ENCODE measurements at regions not wholly inside any gene's neighbourhood (a gene's known extent, or its start where the extent isn't known, plus 50 kb on each side); places are given as distances from the start of the nearest gene placed in this dataset.

DNA sequence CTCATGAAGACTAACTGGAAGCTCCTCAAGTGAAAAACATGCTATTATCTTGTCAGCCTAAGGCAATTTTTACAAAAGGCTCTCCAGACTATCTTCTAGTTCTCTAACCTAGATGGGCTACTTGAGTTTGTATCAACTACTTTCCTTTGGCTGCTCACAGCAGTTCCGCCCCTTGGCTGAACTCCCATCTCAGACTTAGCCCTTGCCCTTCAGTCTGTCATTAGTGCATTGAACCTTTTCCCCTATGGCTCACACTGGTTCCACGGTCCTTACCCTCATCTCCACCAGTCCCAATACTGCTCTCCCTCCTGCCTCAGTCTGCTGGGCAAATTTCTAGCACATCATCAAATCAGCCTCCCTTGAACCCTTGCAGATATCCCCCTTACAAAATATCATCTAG, 362.3 kb downstream of the PPP1R2C start:
- TF ChIP-seq, protein P1, sequence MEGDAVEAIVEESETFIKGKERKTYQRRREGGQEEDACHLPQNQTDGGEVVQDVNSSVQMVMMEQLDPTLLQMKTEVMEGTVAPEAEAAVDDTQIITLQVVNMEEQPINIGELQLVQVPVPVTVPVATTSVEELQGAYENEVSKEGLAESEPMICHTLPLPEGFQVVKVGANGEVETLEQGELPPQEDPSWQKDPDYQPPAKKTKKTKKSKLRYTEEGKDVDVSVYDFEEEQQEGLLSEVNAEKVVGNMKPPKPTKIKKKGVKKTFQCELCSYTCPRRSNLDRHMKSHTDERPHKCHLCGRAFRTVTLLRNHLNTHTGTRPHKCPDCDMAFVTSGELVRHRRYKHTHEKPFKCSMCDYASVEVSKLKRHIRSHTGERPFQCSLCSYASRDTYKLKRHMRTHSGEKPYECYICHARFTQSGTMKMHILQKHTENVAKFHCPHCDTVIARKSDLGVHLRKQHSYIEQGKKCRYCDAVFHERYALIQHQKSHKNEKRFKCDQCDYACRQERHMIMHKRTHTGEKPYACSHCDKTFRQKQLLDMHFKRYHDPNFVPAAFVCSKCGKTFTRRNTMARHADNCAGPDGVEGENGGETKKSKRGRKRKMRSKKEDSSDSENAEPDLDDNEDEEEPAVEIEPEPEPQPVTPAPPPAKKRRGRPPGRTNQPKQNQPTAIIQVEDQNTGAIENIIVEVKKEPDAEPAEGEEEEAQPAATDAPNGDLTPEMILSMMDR (IDR thresholded peaks at IDR 0.05), result no peak
- Histone ChIP-seq H3K4me1 (no peaks in the 10 kb centered on the region), H3K9me3 (no peaks in the 10 kb centered on the region), H3K27ac (no peak overlapping the region), H3K27me3 (no peaks in the 10 kb centered on the region), H3K4me3 (no peak overlapping the region), H3K36me3 (no peaks in the 10 kb centered on the region)
- ATAC-seq, result no peak
- intact Hi-C loops (cut with DNase I), result no loop called here
- DNase-seq, result no peak

DNA sequence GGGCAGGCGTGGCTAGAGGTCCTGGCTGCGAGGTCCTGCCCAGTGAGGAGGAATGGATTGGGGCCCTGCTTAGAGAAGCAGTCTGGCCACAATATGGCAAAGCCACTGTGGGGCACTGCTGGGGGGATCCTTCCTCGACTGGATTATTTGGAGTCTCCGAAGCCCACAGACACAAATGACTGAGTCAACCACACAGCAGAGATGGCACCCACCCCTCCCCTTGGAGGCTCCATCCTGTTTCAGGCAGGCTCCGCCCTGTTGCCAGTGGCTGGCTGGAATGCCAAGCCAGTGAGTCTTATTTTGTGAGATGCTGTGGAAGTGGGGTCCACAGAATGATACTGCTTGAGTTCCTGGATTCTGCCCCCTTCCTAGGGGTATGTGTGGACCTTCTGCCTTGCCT, 363.9 kb downstream of the PPP1R2C start:
- Histone ChIP-seq H3K27me3 (no peaks in the 10 kb centered on the region), H3K27ac (no peak overlapping the region), H3K9me3 (no peaks in the 10 kb centered on the region), H3K4me1 (no peaks in the 10 kb centered on the region), H3K36me3 (no peaks in the 10 kb centered on the region), H3K4me3 (no peak overlapping the region)
- DNase-seq (no peak), ATAC-seq (no peak)
- intact Hi-C loops (cut with DNase I), result no loop called here
- TF ChIP-seq, protein P1 (IDR thresholded peaks at IDR 0.05), result no peak

DNA sequence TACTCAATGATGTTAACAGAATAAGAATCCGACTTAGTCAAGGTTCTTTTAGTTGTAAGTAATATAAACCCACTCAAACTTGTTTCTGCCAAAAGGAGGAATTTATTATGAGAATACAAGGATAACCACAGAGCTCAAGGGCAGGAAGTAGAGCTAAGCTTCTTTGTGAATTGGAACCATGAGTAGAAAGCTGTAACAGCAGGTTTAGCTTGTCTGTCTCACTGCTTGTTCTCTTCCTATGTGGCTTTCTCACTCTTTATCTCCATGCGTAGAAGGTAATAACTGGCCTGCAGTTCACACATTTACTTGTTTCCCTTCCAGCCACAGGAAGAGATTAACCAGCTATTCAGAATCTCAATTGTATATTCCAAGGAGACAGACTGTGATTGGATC, 378.3 kb downstream of the PPP1R2C start:
- no peak overlapping the region for H3K4me3 ChIP-seq
- TF ChIP-seq, protein P1 (IDR thresholded peaks at IDR 0.05), result no peak
- no peaks in the 10 kb centered on the region for H3K9me3 ChIP-seq
- H3K27me3 ChIP-seq, result no peaks in the 10 kb centered on the region
- no peaks in the 10 kb centered on the region for H3K4me1 ChIP-seq
- intact Hi-C loops (cut with DNase I), result no loop called here
- no peak for ATAC-seq
- no peak for DNase-seq
- no peaks in the 10 kb centered on the region for H3K36me3 ChIP-seq
- no peak overlapping the region for H3K27ac ChIP-seq

DNA sequence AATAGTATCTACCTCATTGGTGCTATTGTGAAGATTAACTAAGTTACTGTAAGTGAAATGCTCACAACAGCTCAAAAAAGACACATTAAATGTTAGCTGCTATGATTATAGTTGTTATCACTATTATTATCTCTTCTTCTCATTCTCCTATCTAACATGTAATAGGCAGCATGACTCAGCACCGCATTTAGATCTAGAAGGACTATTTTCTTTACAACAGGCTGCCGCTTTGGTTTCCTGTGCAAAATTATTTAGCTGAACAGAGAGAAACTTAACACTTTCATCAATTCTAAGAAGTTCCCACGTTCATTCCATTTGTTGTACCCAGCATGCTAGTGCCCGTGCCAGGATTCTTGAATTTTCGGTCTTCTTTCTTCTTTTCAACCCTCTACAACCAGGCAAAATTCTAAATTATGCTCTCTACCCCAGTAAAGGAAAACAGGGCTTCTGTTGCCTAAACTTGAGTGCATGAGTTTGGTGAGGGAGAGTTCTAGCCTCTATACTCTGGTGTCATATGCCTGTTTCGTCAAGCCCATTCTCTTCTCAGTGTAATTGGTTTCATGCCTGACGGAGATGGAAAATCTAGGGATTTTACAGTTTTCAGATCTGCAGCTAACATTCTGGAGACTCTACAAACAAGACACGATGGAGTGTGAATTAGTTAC, 378.9 kb downstream of the PPP1R2C start:
- H3K9me3 ChIP-seq, result no peaks in the 10 kb centered on the region
- H3K36me3 ChIP-seq, result no peaks in the 10 kb centered on the region
- no peak overlapping the region for H3K27ac ChIP-seq
- ATAC-seq (no peak), DNase-seq (no peak)
- intact Hi-C loops (cut with DNase I), result no loop called here
- no peaks in the 10 kb centered on the region for H3K27me3 ChIP-seq
- H3K4me3 ChIP-seq, result no peak overlapping the region
- H3K4me1 ChIP-seq, result no peaks in the 10 kb centered on the region
- TF ChIP-seq, protein P1 (IDR thresholded peaks at IDR 0.05), result no peak

DNA sequence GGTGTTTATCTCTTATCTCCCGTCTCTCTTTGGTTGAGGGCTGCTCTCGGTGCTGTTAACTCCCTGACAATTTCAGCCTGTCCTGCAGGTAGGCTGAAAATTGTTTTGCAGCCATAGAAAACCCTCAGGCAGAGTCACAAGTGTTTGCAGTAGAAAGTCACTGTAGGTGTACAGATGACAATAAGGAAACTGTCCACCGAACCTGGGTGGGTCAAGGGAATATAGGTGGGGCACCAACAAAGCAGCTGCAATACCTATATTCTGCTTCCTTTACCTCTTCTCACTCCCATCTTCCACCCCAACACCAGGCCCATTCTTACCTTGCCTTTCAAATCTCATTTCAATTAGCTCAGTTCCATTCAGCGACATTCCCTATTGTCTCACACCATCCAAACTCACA, 381.8 kb downstream of the PPP1R2C start:
- H3K36me3 ChIP-seq, result no peaks in the 10 kb centered on the region
- DNase-seq, result no peak
- no peaks in the 10 kb centered on the region for H3K27me3 ChIP-seq
- H3K27ac ChIP-seq, result no peak overlapping the region
- TF ChIP-seq, protein P1 (IDR thresholded peaks at IDR 0.05), result no peak
- no peaks in the 10 kb centered on the region for H3K4me1 ChIP-seq
- intact Hi-C loops (cut with DNase I), result no loop called here
- no peak for ATAC-seq
- no peak overlapping the region for H3K4me3 ChIP-seq
- no peaks in the 10 kb centered on the region for H3K9me3 ChIP-seq
